Lower leg skin (tissue), 4 donors: ENCODE measurements at regions not wholly inside any gene's neighbourhood (a gene's known extent, or its start where the extent isn't known, plus 50 kb on each side); places are given as distances from the start of the nearest gene placed in this dataset.

Experiments used
- DNase-seq, 2 donors: peaks; one replicate each; pipeline ENCODE4 v3.0.0-alpha.2; 2019; ENCODE audit warnings: low spot score in 2 of 2
- H3K4me3 ChIP-seq: fragments of 200-600 bp; sonication (generic); 2 replicates; pipeline ENCODE4 v1.5.1; 2017; ENCODE audit warnings: mild to moderate bottlenecking, low read depth; ENCODE audit not compliant: poor library complexity, severe bottlenecking
- POLR2A ChIP-seq, 2 donors: fragments of 450-650 bp; IDR thresholded peaks; one replicate each; pipeline ENCODE4 v1.6.1; 2016 to 2017; ENCODE audit warnings: antibody characterized with exemption in 2 of 2, mild to moderate bottlenecking in 1 of 2, moderate library complexity in 1 of 2
- WGBS, 2 donors: methylation state at CpG; one replicate each; pipeline ENCODE4 v1.1.5; 2018; 5-methylcytosine and 5-hydroxymethylcytosine counted together
- intact Hi-C: fragments of 100-400 bp; cut with DNase I; formaldehyde crosslinking; loops from one replicate; pipeline ENCODE4 v1.15.0; 2023; ENCODE audit warnings: low total_unique reads
- TF ChIP-seq, protein P1 (sequence below), 3 donors: fragments of 450-650 bp; IDR thresholded peaks; one replicate each; pipeline ENCODE4 v1.5.1; 2016; ENCODE audit warnings: antibody characterized with exemption in 3 of 3, mild to moderate bottlenecking in 3 of 3, moderate library complexity in 2 of 3

DNA sequence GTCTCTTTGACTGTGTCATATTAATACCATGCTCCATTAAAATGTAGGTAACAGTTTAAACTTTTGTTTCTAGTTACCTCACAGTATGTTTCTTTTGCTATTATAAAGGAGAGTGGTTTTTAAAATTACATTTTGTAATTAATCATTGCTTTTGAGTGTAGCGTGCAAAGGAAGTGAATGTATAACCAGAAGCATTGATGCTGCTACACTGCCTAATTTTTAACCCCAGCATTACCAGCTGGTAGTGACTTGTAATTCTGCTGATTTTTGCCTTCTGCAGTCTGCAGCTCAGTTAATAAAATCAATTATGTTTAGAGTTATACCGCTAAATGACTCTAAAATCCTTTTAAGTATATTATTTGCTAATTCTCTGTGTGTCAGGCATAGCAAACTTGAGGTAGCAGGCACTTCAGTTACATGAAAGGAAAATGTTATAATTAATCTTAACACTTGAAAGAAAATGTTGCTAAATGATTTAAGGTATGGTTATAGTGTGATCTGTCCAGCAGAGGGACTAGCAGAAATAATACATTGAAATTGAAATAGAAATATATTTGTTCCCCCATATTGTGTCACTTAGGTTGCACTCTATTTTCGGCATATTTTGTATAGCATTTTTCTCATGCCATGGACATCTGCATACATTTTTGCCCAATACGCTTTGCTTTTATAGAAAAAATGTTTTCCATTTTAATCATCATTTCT lies 388.5 kb downstream of the CNTNAP4 start:
- no peak for TF ChIP-seq POLR2A (IDR thresholded peaks at IDR 0.05)
- TF ChIP-seq, protein P1, sequence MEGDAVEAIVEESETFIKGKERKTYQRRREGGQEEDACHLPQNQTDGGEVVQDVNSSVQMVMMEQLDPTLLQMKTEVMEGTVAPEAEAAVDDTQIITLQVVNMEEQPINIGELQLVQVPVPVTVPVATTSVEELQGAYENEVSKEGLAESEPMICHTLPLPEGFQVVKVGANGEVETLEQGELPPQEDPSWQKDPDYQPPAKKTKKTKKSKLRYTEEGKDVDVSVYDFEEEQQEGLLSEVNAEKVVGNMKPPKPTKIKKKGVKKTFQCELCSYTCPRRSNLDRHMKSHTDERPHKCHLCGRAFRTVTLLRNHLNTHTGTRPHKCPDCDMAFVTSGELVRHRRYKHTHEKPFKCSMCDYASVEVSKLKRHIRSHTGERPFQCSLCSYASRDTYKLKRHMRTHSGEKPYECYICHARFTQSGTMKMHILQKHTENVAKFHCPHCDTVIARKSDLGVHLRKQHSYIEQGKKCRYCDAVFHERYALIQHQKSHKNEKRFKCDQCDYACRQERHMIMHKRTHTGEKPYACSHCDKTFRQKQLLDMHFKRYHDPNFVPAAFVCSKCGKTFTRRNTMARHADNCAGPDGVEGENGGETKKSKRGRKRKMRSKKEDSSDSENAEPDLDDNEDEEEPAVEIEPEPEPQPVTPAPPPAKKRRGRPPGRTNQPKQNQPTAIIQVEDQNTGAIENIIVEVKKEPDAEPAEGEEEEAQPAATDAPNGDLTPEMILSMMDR (IDR thresholded peaks at IDR 0.05) = no peak
- H3K4me3 ChIP-seq = no peak overlapping the region
- no peak for DNase-seq
- 51 to 54% methylated on average over 4 of the region's 4 CpGs for WGBS, 2 donors
- intact Hi-C loops = no loop called here

- WGBS, 2 donors = 84 to 87% methylated on average over 8 of the region's 8 CpGs
- no peak overlapping the region for H3K4me3 ChIP-seq
- no peak for TF ChIP-seq POLR2A (IDR thresholded peaks at IDR 0.05)
- TF ChIP-seq, protein P1 (IDR thresholded peaks at IDR 0.05) = no peak
- intact Hi-C loops = no loop called here
- no peak for DNase-seq
These were observed 391.1 kb downstream of the CNTNAP4 start for GRCh38 chr16:76668207-76668725.

GRCh38 chr16:76669288-76669687 lies 392.1 kb downstream of the CNTNAP4 start:
- TF ChIP-seq POLR2A (IDR thresholded peaks at IDR 0.05) = no peak
- TF ChIP-seq, protein P1 (IDR thresholded peaks at IDR 0.05) = no peak
- H3K4me3 ChIP-seq = no peak overlapping the region
- no peak for DNase-seq
- intact Hi-C loops = no loop called here
- 68% methylated on average over 3 of the region's 3 CpGs for WGBS, 2 donors

GRCh38 chr16:76670125-76670857 lies 393.1 kb downstream of the CNTNAP4 start:
- intact Hi-C loops = no loop called here
- 73 to 81% methylated on average over 5 of the region's 5 CpGs for WGBS, 2 donors
- no peak for DNase-seq
- H3K4me3 ChIP-seq = no peak overlapping the region
- TF ChIP-seq, protein P1 (IDR thresholded peaks at IDR 0.05) = no peak
- no peak for TF ChIP-seq POLR2A (IDR thresholded peaks at IDR 0.05)

DNA sequence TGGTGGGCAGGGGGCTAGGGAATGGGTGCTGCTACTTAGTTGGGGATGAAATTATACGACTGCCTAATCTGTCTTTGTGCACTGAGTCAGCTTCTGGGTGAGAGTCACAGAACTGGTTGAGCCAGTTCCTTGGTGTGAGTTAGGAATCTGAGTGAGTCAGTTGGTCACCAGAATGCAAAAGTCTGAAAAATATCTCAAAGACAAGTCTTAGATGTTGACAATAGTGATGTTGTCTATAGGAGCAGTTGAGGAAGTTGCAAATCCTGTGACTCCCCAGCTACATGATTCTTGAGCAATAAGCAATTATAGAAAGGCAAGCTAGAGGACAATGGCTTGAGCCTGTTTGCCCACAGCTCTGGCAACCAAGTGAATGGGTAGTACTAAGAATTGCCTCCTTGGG lies 399.2 kb downstream of the CNTNAP4 start:
- intact Hi-C loops = no loop called here
- no peak for DNase-seq
- TF ChIP-seq, protein P1 (IDR thresholded peaks at IDR 0.05) = no peak
- no peak for TF ChIP-seq POLR2A (IDR thresholded peaks at IDR 0.05)
- 42 to 59% methylated on average over 1 of the region's 1 CpG for whole genome bisulfite sequencing, 2 donors
- no peak overlapping the region for H3K4me3 ChIP-seq
